GM12892 (cell line): ENCODE measurements at regions not wholly inside any gene's neighbourhood (a gene's known extent, or its start where the extent isn't known, plus 50 kb on each side); places are given as distances from the start of the nearest gene placed in this dataset.

Experiments
- POLR2A ChIP-seq: IDR thresholded peaks from 2 replicates; pipeline ENCODE4 v1.6.1; 2011; ENCODE audit warnings: low read depth, low read length, control low read depth
- POLR2AphosphoS5 ChIP-seq: IDR thresholded peaks from 2 replicates; pipeline ENCODE4 v1.6.1; 2011; ENCODE audit warnings: low read depth, low read length, control low read depth
- TAF1 ChIP-seq: IDR thresholded peaks from 2 replicates; pipeline ENCODE4 v1.6.1; 2011; ENCODE audit warnings: low read depth, mild to moderate bottlenecking, control low read depth, low read length, borderline replicate concordance

DNA sequence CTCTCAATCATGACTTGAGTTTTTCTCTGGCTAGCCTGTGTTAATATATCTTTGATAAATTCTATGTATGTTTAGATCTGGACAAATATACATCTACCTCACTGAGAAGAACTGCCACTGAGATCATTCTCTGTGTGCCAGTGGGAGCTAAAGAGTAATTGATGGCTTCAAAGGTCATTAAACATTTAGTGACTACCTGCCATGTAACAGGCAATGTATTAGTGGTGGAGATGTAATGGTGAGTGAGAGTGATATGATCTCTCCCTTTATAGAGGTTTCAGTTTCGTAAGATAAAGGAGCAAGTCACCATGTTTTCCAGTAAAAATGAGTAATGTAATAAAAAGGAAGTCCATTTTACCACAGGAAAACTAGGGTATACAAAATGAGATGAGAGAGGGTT, 235.8 kb upstream of the CDH8 start:
- TF ChIP-seq TAF1 (no peak), POLR2AphosphoS5 (no peak), POLR2A (no peak)
